Erythroblast (primary cell): ENCODE measurements at regions not wholly inside any gene's neighbourhood (a gene's known extent, or its start where the extent isn't known, plus 50 kb on each side); places are given as distances from the start of the nearest gene placed in this dataset.

Experiments used
- GATA1 ChIP-seq: IDR thresholded peaks from 2 replicates; pipeline ENCODE4 v1.6.1; 2011; ENCODE audit warnings: low read depth, mild to moderate bottlenecking, control low read depth, low read length, moderate library complexity
- POLR2A ChIP-seq: IDR thresholded peaks from 2 replicates; pipeline ENCODE4 v1.6.1; 2011; ENCODE audit warnings: mild to moderate bottlenecking, low read length

GRCh38 chr16:76175718-76176117, 101.5 kb upstream of the CNTNAP4 start:
- TF ChIP-seq GATA1 (no peak), POLR2A (no peak)
